ENCODE measurements at regions not wholly inside any gene's neighbourhood (a gene's known extent, or its start where the extent isn't known, plus 50 kb on each side); places are given as distances from the start of the nearest gene placed in this dataset.

DNA sequence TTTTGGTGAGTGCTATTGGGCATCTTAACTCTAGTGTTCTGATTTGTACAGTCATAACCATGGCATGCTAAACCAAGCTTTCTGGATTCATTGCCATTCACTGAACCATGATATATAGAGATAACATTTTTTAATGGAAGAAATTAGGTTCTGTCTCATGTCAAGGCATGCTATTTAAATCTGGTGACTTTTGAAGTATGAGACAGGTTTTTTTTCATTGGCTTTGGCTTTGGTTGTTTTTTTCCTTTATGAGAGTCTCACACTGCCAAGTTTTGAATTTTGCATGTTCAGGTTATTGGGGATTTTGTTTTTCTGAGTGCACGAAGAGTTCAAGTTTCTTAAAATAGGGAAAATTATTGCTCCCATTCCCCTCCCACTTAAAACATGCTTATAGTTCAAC, 141.3 kb upstream of the ADAMTS5 start:
- TF ChIP-seq EP300 (IDR thresholded peaks at IDR 0.05) (no peak), POLR2A (IDR thresholded peaks at IDR 0.05) (no peak), POLR2AphosphoS5 (IDR thresholded peaks at IDR 0.05) (no peak)
- TF ChIP-seq, protein P1, sequence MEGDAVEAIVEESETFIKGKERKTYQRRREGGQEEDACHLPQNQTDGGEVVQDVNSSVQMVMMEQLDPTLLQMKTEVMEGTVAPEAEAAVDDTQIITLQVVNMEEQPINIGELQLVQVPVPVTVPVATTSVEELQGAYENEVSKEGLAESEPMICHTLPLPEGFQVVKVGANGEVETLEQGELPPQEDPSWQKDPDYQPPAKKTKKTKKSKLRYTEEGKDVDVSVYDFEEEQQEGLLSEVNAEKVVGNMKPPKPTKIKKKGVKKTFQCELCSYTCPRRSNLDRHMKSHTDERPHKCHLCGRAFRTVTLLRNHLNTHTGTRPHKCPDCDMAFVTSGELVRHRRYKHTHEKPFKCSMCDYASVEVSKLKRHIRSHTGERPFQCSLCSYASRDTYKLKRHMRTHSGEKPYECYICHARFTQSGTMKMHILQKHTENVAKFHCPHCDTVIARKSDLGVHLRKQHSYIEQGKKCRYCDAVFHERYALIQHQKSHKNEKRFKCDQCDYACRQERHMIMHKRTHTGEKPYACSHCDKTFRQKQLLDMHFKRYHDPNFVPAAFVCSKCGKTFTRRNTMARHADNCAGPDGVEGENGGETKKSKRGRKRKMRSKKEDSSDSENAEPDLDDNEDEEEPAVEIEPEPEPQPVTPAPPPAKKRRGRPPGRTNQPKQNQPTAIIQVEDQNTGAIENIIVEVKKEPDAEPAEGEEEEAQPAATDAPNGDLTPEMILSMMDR (IDR thresholded peaks at IDR 0.05) = no peak
- Histone ChIP-seq H3K27me3 (no peaks in the 10 kb centered on the region), H3K9me3 (no peaks in the 10 kb centered on the region), H3K27ac (no peak overlapping the region), H3K36me3 (no peaks in the 10 kb centered on the region), H3K4me3 (no peak overlapping the region), H3K4me1 (no peaks in the 10 kb centered on the region)
- DNase-seq (no peak), ATAC-seq (ENCODE audit: low FRiP score in 2 of 2) (no peak)
- 62 to 74% methylated on average over 1 of the region's 1 CpG for WGBS, 2 donors

GRCh38 chr21:27104846-27105431, 138.1 kb upstream of the ADAMTS5 start:
- no peaks in the 10 kb centered on the region for H3K36me3 ChIP-seq
- H3K27ac ChIP-seq = no peak overlapping the region
- no peak overlapping the region for H3K4me3 ChIP-seq
- WGBS, 2 donors = 34 to 44% methylated on average over 5 of the region's 5 CpGs
- H3K27me3 ChIP-seq = no peaks in the 10 kb centered on the region
- ATAC-seq (ENCODE audit: low FRiP score in 2 of 2) (peak in 1 of 2 donors; percentile 24), DNase-seq (no peak)
- TF ChIP-seq POLR2A (IDR thresholded peaks at IDR 0.05) (no peak), POLR2AphosphoS5 (IDR thresholded peaks at IDR 0.05) (no peak), EP300 (IDR thresholded peaks at IDR 0.05) (no peak)
- TF ChIP-seq, protein P1 (IDR thresholded peaks at IDR 0.05) = no peak
- no peaks in the 10 kb centered on the region for H3K4me1 ChIP-seq
- H3K9me3 ChIP-seq = no peaks in the 10 kb centered on the region

DNA sequence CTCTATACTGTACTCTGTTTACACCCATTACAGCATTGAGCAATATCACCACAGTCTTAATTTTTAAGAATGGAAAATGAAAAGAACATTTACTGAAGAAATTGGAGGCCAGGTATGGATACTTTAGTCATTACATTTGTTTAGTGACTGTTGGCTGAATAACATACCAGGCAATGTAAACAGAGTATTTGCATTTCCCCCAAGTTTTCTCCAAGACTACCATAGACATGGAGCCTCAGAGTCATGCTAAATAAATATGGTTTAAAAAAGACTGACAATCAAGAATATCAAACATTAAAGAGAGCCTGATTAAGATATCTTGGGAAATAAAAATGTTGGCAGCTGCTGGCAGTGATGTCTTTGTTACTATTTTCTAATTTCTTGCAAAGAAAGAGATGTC, 136.9 kb upstream of the ADAMTS5 start:
- TF ChIP-seq EP300 (IDR thresholded peaks at IDR 0.05) (no peak), POLR2A (IDR thresholded peaks at IDR 0.05) (no peak), POLR2AphosphoS5 (IDR thresholded peaks at IDR 0.05) (no peak)
- TF ChIP-seq, protein P1 (IDR thresholded peaks at IDR 0.05) = no peak
- H3K27me3 ChIP-seq = no peaks in the 10 kb centered on the region
- no peak overlapping the region for H3K27ac ChIP-seq
- H3K4me1 ChIP-seq = no peaks in the 10 kb centered on the region
- no peaks in the 10 kb centered on the region for H3K9me3 ChIP-seq
- ATAC-seq (ENCODE audit: low FRiP score in 2 of 2) (no peak), DNase-seq (no peak)
- H3K36me3 ChIP-seq = no peaks in the 10 kb centered on the region
- no peak overlapping the region for H3K4me3 ChIP-seq

- ATAC-seq (ENCODE audit: low FRiP score in 2 of 2) (peak in 1 of 2 donors; percentile 38), DNase-seq (no peak)
- Histone ChIP-seq H3K4me3 (no peak overlapping the region), H3K9me3 (no peaks in the 10 kb centered on the region), H3K27ac (no peak overlapping the region), H3K36me3 (no peaks in the 10 kb centered on the region), H3K27me3 (no peaks in the 10 kb centered on the region), H3K4me1 (no peaks in the 10 kb centered on the region)
- 85 to 96% methylated on average over 1 of the region's 1 CpG for WGBS, 2 donors
- TF ChIP-seq POLR2A (IDR thresholded peaks at IDR 0.05) = no peak
- no peak for TF ChIP-seq EP300 (IDR thresholded peaks at IDR 0.05)
- TF ChIP-seq, protein P1 (IDR thresholded peaks at IDR 0.05) = no peak
- no peak for TF ChIP-seq POLR2AphosphoS5 (IDR thresholded peaks at IDR 0.05)
Observed at GRCh38 chr21:27101523-27101922, 134.6 kb upstream of the ADAMTS5 start.
